ENCODE measurements at regions not wholly inside any gene's neighbourhood (a gene's known extent, or its start where the extent isn't known, plus 50 kb on each side); places are given as distances from the start of the nearest gene placed in this dataset.
"Not testable (repeated sequence)": the region's sequence is repeated elsewhere in the genome, so short reads cannot be mapped to it uniquely, and the experiment has no call there.

DNA sequence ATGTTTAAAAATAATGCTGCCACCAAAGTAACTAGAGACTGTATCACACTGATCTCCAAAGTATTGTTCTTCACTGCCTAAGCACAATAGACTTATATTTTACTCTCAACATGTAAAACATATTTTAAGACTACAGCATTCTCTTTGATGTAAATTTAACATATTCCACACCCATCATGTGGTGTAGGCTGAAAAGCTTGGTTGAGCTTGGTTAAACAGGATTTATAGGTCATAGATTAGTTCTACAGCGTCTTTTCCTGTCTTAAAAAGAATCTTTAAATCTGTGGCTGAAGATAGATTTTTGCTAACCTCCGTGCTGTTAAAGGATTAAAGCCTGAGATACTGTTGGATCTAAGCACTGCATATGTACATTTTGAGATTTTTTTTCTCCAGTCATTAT is 379.9 kb downstream of the SH2D1A start:
- TF ChIP-seq POU2F2 (IDR thresholded peaks at IDR 0.05; ENCODE audit: low read depth, low read length) (no peak), TAF1 (IDR thresholded peaks at IDR 0.05; ENCODE audit: low read depth, low read length) (no peak), POLR2A (IDR thresholded peaks at IDR 0.05; ENCODE audit: low read depth, low read length) (no peak), PAX5 (IDR thresholded peaks at IDR 0.05; ENCODE audit: insufficient read depth, low read length, severe bottlenecking) (no peak), SPI1 (IDR thresholded peaks at IDR 0.05; ENCODE audit: low read depth, low read length) (no peak), POLR2AphosphoS5 (IDR thresholded peaks at IDR 0.05; ENCODE audit: low read depth, low read length) (no peak)
- DNase-seq (ENCODE audit: insufficient read length, low spot score) (no peak), FAIRE-seq (no peak)

DNA sequence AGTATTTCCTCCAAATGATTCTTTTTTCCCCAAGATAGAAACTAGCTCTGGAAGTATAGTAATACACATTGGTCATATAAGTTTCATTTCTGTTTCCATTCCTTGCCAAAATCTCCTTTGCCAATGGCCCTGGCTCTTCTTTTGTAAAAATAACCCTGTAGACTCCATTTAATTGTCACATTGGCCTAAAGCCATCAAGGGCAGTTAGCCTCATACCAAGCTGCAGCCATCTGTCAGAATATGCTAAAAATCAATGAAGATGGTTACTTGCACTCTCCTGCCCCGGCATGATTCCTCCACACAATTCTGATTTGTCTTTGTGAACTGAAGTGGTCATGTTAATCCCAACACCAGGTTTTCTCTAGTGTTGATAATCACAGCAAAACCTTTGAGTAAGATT is 380.5 kb downstream of the SH2D1A start:
- TF ChIP-seq SPI1 (IDR thresholded peaks at IDR 0.05; ENCODE audit: low read depth, low read length) (no peak), PAX5 (IDR thresholded peaks at IDR 0.05; ENCODE audit: insufficient read depth, low read length, severe bottlenecking) (no peak), POU2F2 (IDR thresholded peaks at IDR 0.05; ENCODE audit: low read depth, low read length) (no peak), POLR2AphosphoS5 (IDR thresholded peaks at IDR 0.05; ENCODE audit: low read depth, low read length) (no peak), TAF1 (IDR thresholded peaks at IDR 0.05; ENCODE audit: low read depth, low read length) (no peak), POLR2A (IDR thresholded peaks at IDR 0.05; ENCODE audit: low read depth, low read length) (no peak)
- no peak for DNase-seq (ENCODE audit: insufficient read length, low spot score)
- no peak for FAIRE-seq

DNA sequence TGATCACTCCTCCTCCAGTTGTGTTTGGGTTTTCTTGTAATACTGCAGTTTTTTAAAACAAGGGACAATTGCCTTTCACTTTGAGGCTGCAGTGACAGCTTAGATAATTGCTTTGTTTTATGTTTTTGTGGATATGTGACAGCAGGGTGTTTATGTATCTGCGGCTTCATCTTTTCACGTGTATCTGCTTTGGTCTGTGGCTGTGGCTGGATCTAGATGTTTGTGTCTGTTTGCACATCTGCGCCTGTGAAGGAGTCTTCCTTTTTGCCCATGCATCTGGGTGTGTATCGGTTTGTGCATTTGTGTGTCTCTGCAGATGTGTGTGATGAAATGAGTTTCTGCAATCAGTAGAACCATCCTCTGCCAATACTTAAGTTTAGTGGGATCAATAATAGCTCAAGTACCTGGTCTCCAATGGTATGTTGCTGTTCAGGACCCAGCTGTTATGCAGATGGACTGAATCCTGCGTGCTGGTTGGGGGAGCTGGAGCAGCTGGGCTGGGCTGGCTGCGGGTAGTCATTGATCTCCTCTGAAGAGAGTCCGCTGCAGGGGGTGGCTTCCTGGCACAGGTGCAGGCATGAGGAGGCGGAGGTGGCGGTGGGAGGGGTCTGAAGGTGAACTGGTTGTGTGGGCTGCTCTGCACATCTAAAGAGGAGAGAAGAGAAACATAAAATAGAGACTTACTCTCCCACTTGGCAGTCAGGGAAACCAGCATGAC is 390.3 kb downstream of the SH2D1A start:
- no peak for DNase-seq (ENCODE audit: insufficient read length, low spot score)
- TF ChIP-seq TAF1 (IDR thresholded peaks at IDR 0.05; ENCODE audit: low read depth, low read length) = no peak
- no peak for TF ChIP-seq SPI1 (IDR thresholded peaks at IDR 0.05; ENCODE audit: low read depth, low read length)
- TF ChIP-seq POLR2A (IDR thresholded peaks at IDR 0.05; ENCODE audit: low read depth, low read length) = no peak
- TF ChIP-seq POU2F2 (IDR thresholded peaks at IDR 0.05; ENCODE audit: low read depth, low read length) = no peak
- no peak for TF ChIP-seq PAX5 (IDR thresholded peaks at IDR 0.05; ENCODE audit: insufficient read depth, low read length, severe bottlenecking)
- no peak for TF ChIP-seq POLR2AphosphoS5 (IDR thresholded peaks at IDR 0.05; ENCODE audit: low read depth, low read length)
- FAIRE-seq = no peak

DNA sequence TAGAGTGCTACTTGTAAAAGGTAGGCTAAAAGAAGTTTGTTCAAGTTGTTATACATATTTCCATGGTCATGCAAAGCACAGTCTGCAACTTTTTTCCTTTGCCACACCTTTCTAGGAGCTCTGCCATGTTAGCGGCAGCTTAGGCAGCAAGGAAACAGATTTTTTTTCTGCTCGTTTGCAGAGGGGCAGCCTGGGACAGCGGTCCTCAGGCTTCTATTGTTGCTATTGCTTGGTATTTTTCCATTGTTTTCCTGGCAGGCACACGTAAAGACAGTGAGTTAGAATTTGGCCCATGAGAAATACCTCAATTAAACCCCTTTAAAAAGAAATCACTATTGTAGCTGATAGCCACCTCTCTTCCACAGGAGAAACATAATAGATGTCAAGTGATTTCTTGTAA is 391.4 kb downstream of the SH2D1A start:
- no peak for FAIRE-seq
- no peak for TF ChIP-seq PAX5 (IDR thresholded peaks at IDR 0.05; ENCODE audit: insufficient read depth, low read length, severe bottlenecking)
- no peak for TF ChIP-seq POLR2AphosphoS5 (IDR thresholded peaks at IDR 0.05; ENCODE audit: low read depth, low read length)
- no peak for TF ChIP-seq POU2F2 (IDR thresholded peaks at IDR 0.05; ENCODE audit: low read depth, low read length)
- TF ChIP-seq POLR2A (IDR thresholded peaks at IDR 0.05; ENCODE audit: low read depth, low read length) = no peak

GRCh38 chrX:124747295-124747694 is 400.9 kb downstream of the SH2D1A start:
- TF ChIP-seq PAX5 (IDR thresholded peaks at IDR 0.05; ENCODE audit: insufficient read depth, low read length, severe bottlenecking) = no peak
- TF ChIP-seq POU2F2 (IDR thresholded peaks at IDR 0.05; ENCODE audit: low read depth, low read length) = no peak
- no peak for TF ChIP-seq SPI1 (IDR thresholded peaks at IDR 0.05; ENCODE audit: low read depth, low read length)
- no peak for TF ChIP-seq TAF1 (IDR thresholded peaks at IDR 0.05; ENCODE audit: low read depth, low read length)
- no peak for TF ChIP-seq POLR2A (IDR thresholded peaks at IDR 0.05; ENCODE audit: low read depth, low read length)
- TF ChIP-seq POLR2AphosphoS5 (IDR thresholded peaks at IDR 0.05; ENCODE audit: low read depth, low read length) = no peak
- DNase-seq (ENCODE audit: insufficient read length, low spot score) (no peak), FAIRE-seq (no peak)

More for the DNA sequence above, 391.4 kb downstream of the SH2D1A start:
- DNase-seq (ENCODE audit: insufficient read length, low spot score) = no peak

DNA sequence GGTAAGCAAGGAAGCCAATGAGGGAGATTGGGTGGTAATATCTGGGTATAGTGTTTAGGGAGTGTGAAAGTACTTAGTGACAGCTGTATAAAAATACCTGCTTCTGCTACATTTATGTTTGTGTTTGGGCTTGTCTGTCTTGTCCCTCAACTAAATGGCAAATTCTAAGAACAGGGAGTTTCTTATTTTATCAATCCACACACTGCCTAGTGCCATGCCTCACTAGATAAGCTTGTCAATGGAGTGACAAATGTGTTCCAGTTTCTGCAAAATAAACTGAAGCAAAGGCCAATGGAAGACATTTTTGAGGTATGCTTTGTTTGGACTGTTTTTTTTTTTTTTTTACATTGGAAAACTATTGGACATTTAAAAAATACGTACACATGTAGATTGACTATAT is 418.0 kb downstream of the SH2D1A start:
- no peak for TF ChIP-seq POLR2A (IDR thresholded peaks at IDR 0.05; ENCODE audit: low read depth, low read length)
- no peak for TF ChIP-seq TAF1 (IDR thresholded peaks at IDR 0.05; ENCODE audit: low read depth, low read length)
- TF ChIP-seq PAX5 (IDR thresholded peaks at IDR 0.05; ENCODE audit: insufficient read depth, low read length, severe bottlenecking) = no peak
- TF ChIP-seq POLR2AphosphoS5 (IDR thresholded peaks at IDR 0.05; ENCODE audit: low read depth, low read length) = no peak
- TF ChIP-seq SPI1 (IDR thresholded peaks at IDR 0.05; ENCODE audit: low read depth, low read length) = no peak
- TF ChIP-seq POU2F2 (IDR thresholded peaks at IDR 0.05; ENCODE audit: low read depth, low read length) = no peak
- FAIRE-seq (no peak), DNase-seq (ENCODE audit: insufficient read length, low spot score) (no peak)

DNA sequence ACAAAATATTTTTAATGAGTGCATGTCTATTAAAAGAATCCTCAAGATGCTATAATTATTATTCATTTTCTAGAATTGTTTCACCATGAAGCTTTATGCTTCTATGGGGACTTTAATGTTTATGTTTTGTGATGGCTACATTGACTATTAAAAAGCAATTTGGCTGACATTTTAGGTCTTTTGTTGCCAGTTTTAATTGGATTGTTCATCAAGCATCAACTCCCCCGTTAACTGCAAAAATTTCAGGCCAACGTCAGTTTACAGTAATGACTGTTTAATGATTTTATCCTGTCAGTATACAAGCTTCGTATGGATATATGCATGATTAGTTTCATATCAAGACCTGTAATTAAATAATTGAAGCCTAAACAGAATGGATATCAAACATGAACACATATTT is 422.8 kb downstream of the SH2D1A start:
- TF ChIP-seq POLR2A (IDR thresholded peaks at IDR 0.05; ENCODE audit: low read depth, low read length) (no peak), TAF1 (IDR thresholded peaks at IDR 0.05; ENCODE audit: low read depth, low read length) (no peak), POU2F2 (IDR thresholded peaks at IDR 0.05; ENCODE audit: low read depth, low read length) (no peak), SPI1 (IDR thresholded peaks at IDR 0.05; ENCODE audit: low read depth, low read length) (no peak), PAX5 (IDR thresholded peaks at IDR 0.05; ENCODE audit: insufficient read depth, low read length, severe bottlenecking) (no peak), POLR2AphosphoS5 (IDR thresholded peaks at IDR 0.05; ENCODE audit: low read depth, low read length) (no peak)
- DNase-seq (ENCODE audit: insufficient read length, low spot score) (no peak), FAIRE-seq (no peak)

DNA sequence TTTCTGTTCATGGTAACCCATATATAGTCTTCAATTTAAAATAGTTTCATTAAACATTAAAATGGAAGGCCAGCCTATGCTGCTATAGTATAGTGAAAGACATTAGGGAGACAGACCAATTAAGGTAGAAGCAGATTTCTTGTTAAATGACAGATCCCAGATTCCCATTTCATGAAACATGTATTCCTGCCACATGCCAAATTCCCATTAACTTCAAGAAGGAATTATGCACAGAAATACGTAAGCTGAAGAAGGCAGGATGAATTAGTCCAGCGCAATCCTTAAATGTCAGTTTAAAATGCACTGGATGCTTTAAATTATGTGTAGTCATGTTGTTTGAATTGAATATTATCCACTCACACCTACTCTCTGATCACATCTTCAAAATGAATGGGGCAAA is 424.9 kb downstream of the SH2D1A start:
- DNase-seq (ENCODE audit: insufficient read length, low spot score) (no peak), FAIRE-seq (no peak)
- TF ChIP-seq PAX5 (IDR thresholded peaks at IDR 0.05; ENCODE audit: insufficient read depth, low read length, severe bottlenecking) (no peak), TAF1 (IDR thresholded peaks at IDR 0.05; ENCODE audit: low read depth, low read length) (no peak), POLR2AphosphoS5 (IDR thresholded peaks at IDR 0.05; ENCODE audit: low read depth, low read length) (no peak)

GRCh38 chrX:124788253-124788652 is 441.9 kb downstream of the SH2D1A start:
- FAIRE-seq = not testable (repeated sequence)

DNA sequence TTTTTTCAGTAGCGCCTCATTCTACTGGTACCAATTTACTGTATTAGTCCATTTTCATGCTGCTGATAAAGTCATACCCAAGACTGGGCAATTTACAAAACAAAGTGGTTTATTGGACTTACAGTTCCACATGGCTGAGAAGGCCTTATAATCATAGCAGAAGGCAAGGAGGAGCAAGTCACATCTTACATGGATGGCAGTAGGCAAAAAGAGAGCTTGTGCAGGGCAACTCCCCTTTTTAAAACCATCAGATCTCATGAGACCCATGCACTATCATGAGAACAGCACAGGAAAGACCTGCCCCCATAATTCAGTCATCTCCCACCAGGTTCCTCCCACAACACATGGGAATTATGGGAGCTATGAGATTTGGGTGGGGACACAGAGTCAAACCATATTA is 443.5 kb downstream of the SH2D1A start:
- DNase-seq (ENCODE audit: insufficient read length, low spot score); FAIRE-seq: not testable (repeated sequence)

More at GRCh38 chrX:124788253-124788652, 441.9 kb downstream of the SH2D1A start:
- DNase-seq (ENCODE audit: insufficient read length, low spot score) = not testable (repeated sequence)

All from GM12891 (cell line).